A549 (cell line): ENCODE measurements at regions not wholly inside any gene's neighbourhood (a gene's known extent, or its start where the extent isn't known, plus 50 kb on each side); places are given as distances from the start of the nearest gene placed in this dataset.

Experiments
- ATAC-seq, 2 experiments: fragments of 200-7000 bp in 1 of 2; fragments of >200 bp in 1 of 2; cut with Nextera tagmentation in 1 of 2; cut with Tn5 transposase in 1 of 2; 3 replicates each; pipeline versions ENCODE4 v1.8.0 to v1.9.1; 2018 to 2020; ENCODE audit warnings: mild to moderate bottlenecking in 1 of 2, moderate library complexity in 1 of 2
- CTCF ChIA-PET: fragments of 300-600 bp; sonication (Branson Sonifier 250); formaldehyde crosslinking; extraction: SDS; loops from one replicate; lab custom pipeline; 2021; ENCODE audit warnings: antibody characterized with exemption, inconsistent platforms; lab: Yijun Ruan, JAX
- POLR2A ChIA-PET: fragments of 350-600 bp; formaldehyde crosslinking; extraction: SDS; loops from one replicate; lab custom pipeline; 2021; ENCODE audit warnings: antibody characterized with exemption, inconsistent platforms; lab: Yijun Ruan, JAX
- DNase-seq, 2 experiments: peaks; one replicate each; pipeline versions ENCODE4 v3.0.0 to v3.0.0-alpha.2; 2011 to 2016; ENCODE audit warnings: low read depth in 1 of 2, low spot score in 1 of 2
- FAIRE-seq: peaks from 2 replicates; lab custom pipeline; 2011; peaks lifted over from hg19 to GRCh38; lab: Jason Lieb, UNC
- H3K27ac ChIP-seq, 2 experiments: fragments of >200 bp; sonication (Bioruptor Twin); formaldehyde crosslinking; 3 replicates each; pipeline ENCODE4 v1.5.1; 2016 to 2017
- H3K4me1 ChIP-seq: fragments of >200 bp; sonication (Bioruptor Twin); formaldehyde crosslinking; 3 replicates; pipeline ENCODE4 v1.6.1; 2016
- H3K4me2 ChIP-seq: fragments of >200 bp; sonication (Bioruptor Twin); formaldehyde crosslinking; 3 replicates; pipeline ENCODE4 v1.6.1; 2016
- H3K4me3 ChIP-seq: fragments of >200 bp; sonication (Bioruptor Twin); formaldehyde crosslinking; 3 replicates; pipeline ENCODE4 v1.5.1; 2016
- H3K9me3 ChIP-seq: fragments of >200 bp; sonication (Bioruptor Twin); formaldehyde crosslinking; 3 replicates; pipeline ENCODE4 v1.6.1; 2016
- BHLHE40 ChIP-seq: IDR thresholded peaks from 2 replicates; pipeline ENCODE4 v1.6.1; 2012; ENCODE audit warnings: low read depth, low read length, inconsistent platforms
- CBX2 ChIP-seq: fragments of 200-600 bp; sonication (generic); IDR thresholded peaks from 2 replicates; pipeline ENCODE4 v1.6.1; 2016; ENCODE audit warnings: low read depth, mild to moderate bottlenecking, borderline replicate concordance
- CHD4 ChIP-seq: fragments of 200-600 bp; sonication (generic); IDR thresholded peaks from 2 replicates; pipeline ENCODE4 v1.6.1; 2016; ENCODE audit warnings: antibody characterized with exemption, mild to moderate bottlenecking, borderline replicate concordance
- EHMT2 ChIP-seq: fragments of 200-600 bp; sonication (generic); IDR thresholded peaks from 2 replicates; pipeline ENCODE4 v1.6.1; 2016; ENCODE audit warnings: antibody characterized with exemption, low read depth, mild to moderate bottlenecking, moderate library complexity
- EP300 ChIP-seq, 2 experiments: fragments of >200 bp; sonication (Bioruptor Twin); formaldehyde crosslinking; IDR thresholded peaks; 2 replicates in 1 of 2; 3 replicates in 1 of 2; pipeline ENCODE4 v1.6.1; 2016 to 2017
- FOSB ChIP-seq: fragments of 250-450 bp; sonication (Bioruptor Pico); IDR thresholded peaks from 2 replicates; pipeline ENCODE4 v1.5.0; 2020; ENCODE audit warnings: mild to moderate bottlenecking, moderate library complexity
- HEYL ChIP-seq: fragments of 250-450 bp; sonication (Bioruptor Pico); IDR thresholded peaks from 2 replicates; pipeline ENCODE4 v1.8.0; 2021; ENCODE audit warnings: mild to moderate bottlenecking, moderate library complexity
- HOXA7 ChIP-seq: fragments of 250-450 bp; sonication (Bioruptor Pico); IDR thresholded peaks from 2 replicates; pipeline ENCODE4 v1.5.0; 2020; ENCODE audit warnings: mild to moderate bottlenecking, moderate library complexity
- HOXB5 ChIP-seq: fragments of 250-450 bp; sonication (Bioruptor Pico); IDR thresholded peaks from 2 replicates; pipeline ENCODE4 v1.5.0; 2020; ENCODE audit warnings: mild to moderate bottlenecking, moderate library complexity
- JUN ChIP-seq, 2 experiments: fragments of >200 bp; sonication (Bioruptor Twin); formaldehyde crosslinking; IDR thresholded peaks; 2 replicates in 1 of 2; 3 replicates in 1 of 2; pipeline ENCODE4 v1.6.1; 2016 to 2017
- KDM5A ChIP-seq: fragments of 200-600 bp; sonication (generic); IDR thresholded peaks from 2 replicates; pipeline ENCODE4 v1.6.1; 2016; ENCODE audit warnings: antibody characterized with exemption, mild to moderate bottlenecking
- MAFK ChIP-seq: fragments of 450-650 bp; IDR thresholded peaks from 2 replicates; pipeline ENCODE4 v1.6.1; 2014; ENCODE audit not compliant: partially characterized antibody
- MYC ChIP-seq: IDR thresholded peaks from 2 replicates; pipeline ENCODE4 v1.6.1; 2012; ENCODE audit warnings: mild to moderate bottlenecking, inconsistent platforms, low read length, improper control_type of control experiment, borderline replicate concordance
- NPAS2 ChIP-seq: fragments of 250-450 bp; sonication (Bioruptor Pico); IDR thresholded peaks from 2 replicates; pipeline ENCODE4 v1.8.0; 2022; ENCODE audit warnings: mild to moderate bottlenecking, moderate library complexity, borderline replicate concordance
- NR3C1 ChIP-seq: fragments of >200 bp; sonication (Bioruptor Twin); formaldehyde crosslinking; IDR thresholded peaks from 3 replicates; pipeline ENCODE4 v1.6.1; 2017
- PHF8 ChIP-seq: fragments of 200-600 bp; sonication (generic); IDR thresholded peaks from 2 replicates; pipeline ENCODE4 v1.6.1; 2016; ENCODE audit warnings: low read depth, mild to moderate bottlenecking, antibody characterized with exemption, moderate library complexity, borderline replicate concordance
- RARB ChIP-seq: fragments of 250-450 bp; sonication (Bioruptor Pico); IDR thresholded peaks from 2 replicates; pipeline ENCODE4 v1.8.0; 2021; ENCODE audit warnings: mild to moderate bottlenecking, moderate library complexity
- RFX5 ChIP-seq: fragments of 450-650 bp; IDR thresholded peaks from 2 replicates; pipeline ENCODE4 v1.7.1; 2014; ENCODE audit warnings: antibody characterized with exemption, mild to moderate bottlenecking, moderate library complexity
- SMC3 ChIP-seq: fragments of >200 bp; sonication (Bioruptor Twin); formaldehyde crosslinking; IDR thresholded peaks from 3 replicates; pipeline ENCODE4 v1.6.1; 2018; ENCODE audit warnings: inconsistent platforms
- SREBF2 ChIP-seq: fragments of 450-650 bp; IDR thresholded peaks from 2 replicates; pipeline ENCODE4 v1.6.1; 2014; ENCODE audit warnings: mild to moderate bottlenecking, moderate library complexity
- TFCP2L1 ChIP-seq: fragments of 250-450 bp; sonication (Bioruptor Pico); IDR thresholded peaks from 2 replicates; pipeline ENCODE4 v1.5.0; 2021; ENCODE audit warnings: mild to moderate bottlenecking
- TP53 ChIP-seq: fragments of 250-450 bp; sonication (Bioruptor Pico); IDR thresholded peaks from 2 replicates; pipeline ENCODE4 v1.5.0; 2021; ENCODE audit warnings: mild to moderate bottlenecking, moderate library complexity
- ZFP36 ChIP-seq: fragments of 450-650 bp; IDR thresholded peaks from 2 replicates; pipeline ENCODE4 v1.6.1; 2014; ENCODE audit warnings: borderline replicate concordance; ENCODE audit not compliant: partially characterized antibody
- WGBS: methylation state at CpG from one replicate; pipeline ENCODE4 v1.1.6; 2017; ENCODE audit errors: missing lambda C conversion rate; 5-methylcytosine and 5-hydroxymethylcytosine counted together
- TF ChIP-seq, protein P1 (sequence below): fragments of 250-450 bp; sonication (Bioruptor Pico); IDR thresholded peaks from 2 replicates; pipeline ENCODE4 v1.5.0; 2020; ENCODE audit warnings: low read depth, mild to moderate bottlenecking, moderate library complexity
- TF ChIP-seq, protein P2 (sequence below): fragments of 250-450 bp; sonication (Bioruptor Pico); IDR thresholded peaks from 2 replicates; pipeline ENCODE4 v1.5.0; 2021; ENCODE audit warnings: mild to moderate bottlenecking, moderate library complexity, borderline replicate concordance
- TF ChIP-seq, protein P3 (sequence below): IDR thresholded peaks from 2 replicates; pipeline ENCODE4 v1.6.1; 2012; ENCODE audit warnings: low read depth, borderline replicate concordance
- TF ChIP-seq, protein P4 (sequence below): IDR thresholded peaks from 2 replicates; pipeline ENCODE4 v1.6.1; 2012
- TF ChIP-seq, protein P5 (sequence below): fragments of >200 bp; sonication (Bioruptor Twin); formaldehyde crosslinking; IDR thresholded peaks from 2 replicates; pipeline ENCODE4 v1.6.1; 2016
- TF ChIP-seq, protein P6 (sequence below): fragments of 200-600 bp; sonication (generic); IDR thresholded peaks from 2 replicates; pipeline ENCODE4 v1.6.1; 2016; ENCODE audit warnings: antibody characterized with exemption, mild to moderate bottlenecking, moderate library complexity

DNA sequence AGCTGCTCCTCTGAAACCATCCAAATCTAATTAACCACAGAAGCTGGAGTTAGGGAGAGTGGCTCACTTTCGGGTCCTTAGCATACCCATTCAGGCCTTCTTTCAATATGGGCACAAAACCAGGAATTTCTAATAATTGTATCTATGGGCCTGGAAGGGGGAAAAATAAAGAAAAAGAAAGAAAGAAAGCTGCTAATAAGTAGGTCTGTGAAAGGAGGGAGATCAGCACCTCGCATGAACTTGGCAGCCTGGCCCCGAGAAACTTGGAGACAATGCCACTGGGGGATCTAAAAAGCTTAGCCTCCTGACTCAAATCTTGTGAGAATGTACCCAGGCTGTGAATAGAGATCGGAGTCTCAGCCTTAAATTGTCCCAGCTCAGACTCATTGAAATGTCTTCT lies 252.1 kb upstream of the SLC14A2 start:
- Histone ChIP-seq H3K4me2 (no peak overlapping the region), H3K27ac (no peak overlapping the region), H3K9me3 (no peaks in the 10 kb centered on the region), H3K4me1 (no peaks in the 10 kb centered on the region), H3K4me3 (no peak overlapping the region)
- POLR2A ChIA-PET: no interaction called here
- DNase-seq (no peak), ATAC-seq (no peak), FAIRE-seq (no peak)
- CTCF ChIA-PET: no interaction called here
- WGBS: 31% methylated on average over 4 of the region's 4 CpGs
- no peak for TF ChIP-seq CBX2
- TF ChIP-seq KDM5A: no peak
- TF ChIP-seq RARB (CRISPR knock-in tag): no peak
- no peak for TF ChIP-seq RFX5
- TF ChIP-seq TFCP2L1: no peak
- TF ChIP-seq PHF8: no peak
- no peak for TF ChIP-seq NPAS2 (CRISPR knock-in tag)
- no peak for TF ChIP-seq NR3C1
- no peak for TF ChIP-seq JUN (IDR thresholded peaks at IDR 0.05)
- no peak for TF ChIP-seq MYC
- no peak for TF ChIP-seq TP53 (CRISPR knock-in tag)
- no peak for TF ChIP-seq CHD4
- no peak for TF ChIP-seq SREBF2
- no peak for TF ChIP-seq FOSB (CRISPR knock-in tag)

DNA sequence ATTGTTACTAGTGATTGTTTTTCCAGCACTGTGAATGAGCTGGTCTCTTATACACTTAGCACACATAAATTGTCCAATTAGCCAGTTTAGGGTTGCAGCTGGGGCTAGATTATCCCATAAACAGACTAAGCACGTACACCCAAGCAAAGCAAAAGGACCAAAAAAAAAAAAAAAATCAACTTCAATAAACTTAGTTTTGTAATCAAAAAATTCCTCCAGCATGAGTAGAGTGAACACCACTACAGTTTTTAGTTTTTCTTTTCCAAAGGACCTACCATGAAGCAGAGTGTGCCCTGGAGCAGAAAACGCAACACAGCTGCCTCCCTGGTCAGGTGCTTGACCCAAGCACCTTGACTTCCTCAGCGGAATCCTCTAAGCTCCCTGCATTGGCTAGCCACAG lies 249.4 kb upstream of the SLC14A2 start:
- no peaks in the 10 kb centered on the region for H3K9me3 ChIP-seq

More for the DNA sequence above, 249.4 kb upstream of the SLC14A2 start:
- no peak for FAIRE-seq
- 26% methylated on average over 3 of the region's 3 CpGs for WGBS
- no peak for DNase-seq
- no peak overlapping the region for H3K27ac ChIP-seq
- H3K4me3 ChIP-seq: no peak overlapping the region
- H3K4me1 ChIP-seq: no peaks in the 10 kb centered on the region
- no peak overlapping the region for H3K4me2 ChIP-seq
- no peak for TF ChIP-seq HOXA7 (CRISPR knock-in tag)
- no peak for TF ChIP-seq HOXB5 (CRISPR knock-in tag)
- TF ChIP-seq, protein P1, sequence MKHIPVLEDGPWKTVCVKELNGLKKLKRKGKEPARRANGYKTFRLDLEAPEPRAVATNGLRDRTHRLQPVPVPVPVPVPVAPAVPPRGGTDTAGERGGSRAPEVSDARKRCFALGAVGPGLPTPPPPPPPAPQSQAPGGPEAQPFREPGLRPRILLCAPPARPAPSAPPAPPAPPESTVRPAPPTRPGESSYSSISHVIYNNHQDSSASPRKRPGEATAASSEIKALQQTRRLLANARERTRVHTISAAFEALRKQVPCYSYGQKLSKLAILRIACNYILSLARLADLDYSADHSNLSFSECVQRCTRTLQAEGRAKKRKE (CRISPR knock-in tag): no peak
- TF ChIP-seq MAFK: no peak
- no peak for TF ChIP-seq JUN (IDR thresholded peaks at IDR 0.05)
- TF ChIP-seq, protein P2, sequence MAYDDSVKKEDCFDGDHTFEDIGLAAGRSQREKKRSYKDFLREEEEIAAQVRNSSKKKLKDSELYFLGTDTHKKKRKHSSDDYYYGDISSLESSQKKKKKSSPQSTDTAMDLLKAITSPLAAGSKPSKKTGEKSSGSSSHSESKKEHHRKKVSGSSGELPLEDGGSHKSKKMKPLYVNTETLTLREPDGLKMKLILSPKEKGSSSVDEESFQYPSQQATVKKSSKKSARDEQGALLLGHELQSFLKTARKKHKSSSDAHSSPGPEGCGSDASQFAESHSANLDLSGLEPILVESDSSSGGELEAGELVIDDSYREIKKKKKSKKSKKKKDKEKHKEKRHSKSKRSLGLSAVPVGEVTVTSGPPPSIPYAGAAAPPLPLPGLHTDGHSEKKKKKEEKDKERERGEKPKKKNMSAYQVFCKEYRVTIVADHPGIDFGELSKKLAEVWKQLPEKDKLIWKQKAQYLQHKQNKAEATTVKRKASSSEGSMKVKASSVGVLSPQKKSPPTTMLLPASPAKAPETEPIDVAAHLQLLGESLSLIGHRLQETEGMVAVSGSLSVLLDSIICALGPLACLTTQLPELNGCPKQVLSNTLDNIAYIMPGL (CRISPR knock-in tag): no peak
- TF ChIP-seq EP300 (IDR thresholded peaks at IDR 0.05): no peak
- no peak for TF ChIP-seq ZFP36
- TF ChIP-seq BHLHE40: no peak
- TF ChIP-seq EHMT2: no peak
- TF ChIP-seq, protein P3, sequence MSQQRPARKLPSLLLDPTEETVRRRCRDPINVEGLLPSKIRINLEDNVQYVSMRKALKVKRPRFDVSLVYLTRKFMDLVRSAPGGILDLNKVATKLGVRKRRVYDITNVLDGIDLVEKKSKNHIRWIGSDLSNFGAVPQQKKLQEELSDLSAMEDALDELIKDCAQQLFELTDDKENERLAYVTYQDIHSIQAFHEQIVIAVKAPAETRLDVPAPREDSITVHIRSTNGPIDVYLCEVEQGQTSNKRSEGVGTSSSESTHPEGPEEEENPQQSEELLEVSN: no peak
- TF ChIP-seq, protein P4, sequence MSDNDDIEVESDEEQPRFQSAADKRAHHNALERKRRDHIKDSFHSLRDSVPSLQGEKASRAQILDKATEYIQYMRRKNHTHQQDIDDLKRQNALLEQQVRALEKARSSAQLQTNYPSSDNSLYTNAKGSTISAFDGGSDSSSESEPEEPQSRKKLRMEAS: no peak
- no peak for TF ChIP-seq MYC
- no peak for TF ChIP-seq NR3C1
- no peak for TF ChIP-seq HEYL (CRISPR knock-in tag)
- no peak for TF ChIP-seq SMC3
- TF ChIP-seq, protein P5, sequence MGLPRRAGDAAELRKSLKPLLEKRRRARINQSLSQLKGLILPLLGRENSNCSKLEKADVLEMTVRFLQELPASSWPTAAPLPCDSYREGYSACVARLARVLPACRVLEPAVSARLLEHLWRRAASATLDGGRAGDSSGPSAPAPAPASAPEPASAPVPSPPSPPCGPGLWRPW: no peak
- TF ChIP-seq, protein P6, sequence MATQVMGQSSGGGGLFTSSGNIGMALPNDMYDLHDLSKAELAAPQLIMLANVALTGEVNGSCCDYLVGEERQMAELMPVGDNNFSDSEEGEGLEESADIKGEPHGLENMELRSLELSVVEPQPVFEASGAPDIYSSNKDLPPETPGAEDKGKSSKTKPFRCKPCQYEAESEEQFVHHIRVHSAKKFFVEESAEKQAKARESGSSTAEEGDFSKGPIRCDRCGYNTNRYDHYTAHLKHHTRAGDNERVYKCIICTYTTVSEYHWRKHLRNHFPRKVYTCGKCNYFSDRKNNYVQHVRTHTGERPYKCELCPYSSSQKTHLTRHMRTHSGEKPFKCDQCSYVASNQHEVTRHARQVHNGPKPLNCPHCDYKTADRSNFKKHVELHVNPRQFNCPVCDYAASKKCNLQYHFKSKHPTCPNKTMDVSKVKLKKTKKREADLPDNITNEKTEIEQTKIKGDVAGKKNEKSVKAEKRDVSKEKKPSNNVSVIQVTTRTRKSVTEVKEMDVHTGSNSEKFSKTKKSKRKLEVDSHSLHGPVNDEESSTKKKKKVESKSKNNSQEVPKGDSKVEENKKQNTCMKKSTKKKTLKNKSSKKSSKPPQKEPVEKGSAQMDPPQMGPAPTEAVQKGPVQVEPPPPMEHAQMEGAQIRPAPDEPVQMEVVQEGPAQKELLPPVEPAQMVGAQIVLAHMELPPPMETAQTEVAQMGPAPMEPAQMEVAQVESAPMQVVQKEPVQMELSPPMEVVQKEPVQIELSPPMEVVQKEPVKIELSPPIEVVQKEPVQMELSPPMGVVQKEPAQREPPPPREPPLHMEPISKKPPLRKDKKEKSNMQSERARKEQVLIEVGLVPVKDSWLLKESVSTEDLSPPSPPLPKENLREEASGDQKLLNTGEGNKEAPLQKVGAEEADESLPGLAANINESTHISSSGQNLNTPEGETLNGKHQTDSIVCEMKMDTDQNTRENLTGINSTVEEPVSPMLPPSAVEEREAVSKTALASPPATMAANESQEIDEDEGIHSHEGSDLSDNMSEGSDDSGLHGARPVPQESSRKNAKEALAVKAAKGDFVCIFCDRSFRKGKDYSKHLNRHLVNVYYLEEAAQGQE: no peak
- no peak for ATAC-seq
- CTCF ChIA-PET: no interaction called here
- POLR2A ChIA-PET: no interaction called here
